GM12873 (cell line): ENCODE measurements at regions not wholly inside any gene's neighbourhood (a gene's known extent, or its start where the extent isn't known, plus 50 kb on each side); places are given as distances from the start of the nearest gene placed in this dataset.

Experiments used
- TF ChIP-seq, protein P1 (sequence below): IDR thresholded peaks from 2 replicates; pipeline ENCODE4 v1.5.1; 2012; ENCODE audit warnings: low read depth, mild to moderate bottlenecking, moderate library complexity, low read length, control low read depth; ENCODE audit not compliant: insufficient read depth; ENCODE audit errors: missing control alignments

DNA sequence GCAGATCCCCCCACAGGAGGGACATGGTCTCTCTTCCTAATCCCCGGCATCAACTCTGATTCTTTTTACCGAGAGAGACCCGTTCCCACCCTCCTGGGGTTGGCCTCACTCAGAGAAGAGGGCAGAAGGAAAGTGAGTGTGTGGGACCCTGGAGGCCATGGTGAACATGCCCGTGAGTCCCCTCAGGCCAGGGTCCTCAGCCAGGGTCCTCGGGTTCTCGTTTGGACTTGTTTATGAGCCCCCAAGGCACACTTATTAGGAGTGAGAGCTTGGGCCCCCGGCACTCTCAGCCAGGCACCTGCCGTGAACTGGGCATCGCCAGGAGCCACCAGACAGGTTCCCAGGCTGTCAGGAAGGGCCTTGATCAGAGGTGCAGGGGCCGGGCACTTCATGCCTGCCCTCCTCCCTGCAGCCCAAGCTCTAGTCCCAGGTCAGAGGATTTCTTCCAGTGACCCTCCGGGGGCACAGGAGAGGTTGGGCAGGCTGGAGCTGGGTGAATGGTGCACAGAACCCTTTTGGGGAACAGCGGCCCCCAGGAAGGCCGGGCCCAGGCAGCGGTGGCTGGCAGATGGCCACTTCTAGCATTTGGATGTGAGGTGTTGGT is 122.6 kb downstream of the CRYAA start:
- TF ChIP-seq, protein P1, sequence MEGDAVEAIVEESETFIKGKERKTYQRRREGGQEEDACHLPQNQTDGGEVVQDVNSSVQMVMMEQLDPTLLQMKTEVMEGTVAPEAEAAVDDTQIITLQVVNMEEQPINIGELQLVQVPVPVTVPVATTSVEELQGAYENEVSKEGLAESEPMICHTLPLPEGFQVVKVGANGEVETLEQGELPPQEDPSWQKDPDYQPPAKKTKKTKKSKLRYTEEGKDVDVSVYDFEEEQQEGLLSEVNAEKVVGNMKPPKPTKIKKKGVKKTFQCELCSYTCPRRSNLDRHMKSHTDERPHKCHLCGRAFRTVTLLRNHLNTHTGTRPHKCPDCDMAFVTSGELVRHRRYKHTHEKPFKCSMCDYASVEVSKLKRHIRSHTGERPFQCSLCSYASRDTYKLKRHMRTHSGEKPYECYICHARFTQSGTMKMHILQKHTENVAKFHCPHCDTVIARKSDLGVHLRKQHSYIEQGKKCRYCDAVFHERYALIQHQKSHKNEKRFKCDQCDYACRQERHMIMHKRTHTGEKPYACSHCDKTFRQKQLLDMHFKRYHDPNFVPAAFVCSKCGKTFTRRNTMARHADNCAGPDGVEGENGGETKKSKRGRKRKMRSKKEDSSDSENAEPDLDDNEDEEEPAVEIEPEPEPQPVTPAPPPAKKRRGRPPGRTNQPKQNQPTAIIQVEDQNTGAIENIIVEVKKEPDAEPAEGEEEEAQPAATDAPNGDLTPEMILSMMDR, result no peak

DNA sequence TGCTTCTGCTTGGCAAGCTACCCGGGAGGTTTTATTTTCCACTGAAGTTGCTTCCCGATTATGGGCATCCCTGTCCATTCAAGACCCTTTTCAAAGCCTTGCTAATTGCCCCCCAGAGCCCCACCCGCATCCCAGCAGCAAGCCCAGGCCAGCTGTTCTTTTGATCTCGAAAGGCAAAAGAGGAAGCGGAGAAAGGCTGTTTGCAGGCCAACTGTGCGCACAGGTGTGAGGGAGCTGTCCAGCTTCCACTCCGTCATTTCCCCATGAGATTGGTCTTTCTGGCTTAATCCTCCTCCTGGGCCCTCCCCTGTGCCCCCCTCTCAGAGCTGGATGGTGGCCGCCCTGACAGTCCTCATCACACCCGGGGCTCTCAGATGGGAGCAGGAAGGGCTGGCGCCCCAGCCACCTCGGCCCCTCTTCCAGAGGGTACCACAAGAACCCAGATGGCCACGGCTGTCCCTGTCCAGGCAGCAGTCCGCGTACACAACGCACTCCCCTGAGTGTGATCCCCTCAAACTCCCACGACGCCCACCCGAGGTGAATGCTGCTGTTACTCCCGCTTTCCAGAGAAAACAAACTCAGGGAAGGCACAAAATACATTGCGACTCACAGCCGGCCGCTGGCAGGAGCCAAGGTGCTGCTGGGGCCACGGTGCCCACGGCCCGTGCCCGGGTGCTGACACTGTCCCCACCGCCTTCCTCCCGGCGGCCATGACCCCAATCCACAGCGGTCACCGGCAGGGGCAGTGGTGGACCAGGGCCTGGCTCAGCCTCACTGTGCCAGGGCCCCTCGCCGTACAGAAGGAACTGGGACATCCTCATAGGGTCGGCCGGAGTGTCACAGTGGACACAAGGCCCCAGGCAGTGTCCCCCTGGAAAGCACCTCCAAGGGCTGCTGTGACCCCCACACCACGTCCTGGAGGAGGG is 121.9 kb downstream of the CRYAA start:
- TF ChIP-seq, protein P1, result no peak

DNA sequence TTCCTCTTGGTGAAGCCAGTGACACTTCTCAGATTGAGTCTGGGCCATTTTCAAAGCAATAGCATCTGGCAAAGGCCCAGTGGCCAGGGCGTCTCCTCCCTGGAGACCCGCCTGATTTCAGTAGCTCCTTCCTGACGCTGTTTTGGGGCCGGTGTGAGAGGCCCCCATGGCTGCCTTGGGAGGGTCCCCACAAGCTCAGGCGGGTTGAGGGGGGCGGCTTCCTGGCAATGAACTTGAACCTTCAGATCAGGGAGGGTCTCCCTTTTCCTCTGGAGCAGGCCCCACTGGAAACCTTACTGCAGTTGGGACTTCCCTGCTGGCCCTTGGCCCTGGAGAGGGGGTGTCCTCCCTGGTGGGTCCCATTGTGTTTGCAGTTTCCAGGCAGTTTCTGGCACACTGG is 121.2 kb downstream of the CRYAA start:
- TF ChIP-seq, protein P1, result no peak

DNA sequence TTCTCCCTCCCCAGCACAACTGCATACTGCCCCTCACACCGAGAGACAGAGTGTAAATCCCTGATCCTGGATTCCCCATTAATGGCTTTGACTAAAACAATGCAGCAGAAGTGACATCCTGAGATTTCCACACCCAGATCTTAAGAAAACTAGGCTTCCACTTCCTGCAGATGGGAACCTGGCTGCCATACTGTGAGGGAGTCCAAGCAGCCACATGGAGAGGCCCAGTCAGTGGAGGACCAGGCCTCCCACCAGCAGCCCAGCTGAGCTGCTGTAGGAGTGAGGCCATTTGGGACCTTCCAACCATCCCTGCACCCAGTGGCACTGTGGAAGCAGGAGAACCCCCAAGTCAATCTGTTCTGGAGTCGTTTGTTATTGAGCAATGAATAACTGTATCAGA is 120.6 kb downstream of the CRYAA start:
- TF ChIP-seq, protein P1, result no peak

DNA sequence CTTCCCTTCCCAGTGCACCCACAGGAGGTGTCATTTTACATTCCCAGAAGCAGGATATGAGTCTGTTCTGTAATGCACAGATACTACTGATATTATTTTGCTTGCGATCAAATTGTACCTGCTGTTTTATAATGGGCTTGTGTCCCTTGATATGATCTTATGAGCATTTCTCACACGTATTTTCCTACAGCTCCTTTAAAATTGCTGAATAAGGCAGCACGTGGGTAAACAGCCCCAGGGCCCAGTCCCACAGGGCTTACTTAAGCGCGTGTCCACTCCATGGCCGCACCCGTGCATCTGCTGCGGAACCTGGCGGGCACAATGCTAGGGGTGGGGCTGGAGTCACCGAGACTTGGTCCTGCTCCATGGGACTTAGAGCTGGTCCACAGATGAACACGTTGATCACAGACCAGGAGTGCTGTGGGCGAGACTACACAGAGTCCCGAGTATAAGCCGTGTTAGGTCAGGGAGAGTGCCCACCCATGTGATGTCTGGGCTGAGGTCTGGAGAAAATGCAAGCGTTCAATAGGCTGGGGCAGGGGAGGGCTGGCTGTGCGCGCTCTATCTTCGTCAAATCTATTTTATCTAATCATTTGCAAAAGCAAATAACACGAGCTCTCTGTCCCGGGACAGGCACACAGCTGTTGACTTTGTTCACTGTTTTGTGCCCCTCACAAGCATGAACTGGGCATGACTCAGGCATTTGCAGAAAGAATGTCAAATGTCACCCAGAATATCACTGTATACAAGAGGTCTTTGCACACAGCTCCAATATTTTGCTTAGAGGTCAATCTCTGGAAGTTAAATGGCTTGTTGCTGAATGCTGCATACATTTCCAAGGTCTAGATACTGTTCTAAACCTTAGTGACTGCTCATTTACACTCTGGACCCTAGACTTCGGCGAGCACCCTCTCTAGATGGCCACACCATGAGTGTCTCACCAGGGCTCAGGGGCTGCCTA is 119.3 kb downstream of the CRYAA start:
- TF ChIP-seq, protein P1, result no peak

DNA sequence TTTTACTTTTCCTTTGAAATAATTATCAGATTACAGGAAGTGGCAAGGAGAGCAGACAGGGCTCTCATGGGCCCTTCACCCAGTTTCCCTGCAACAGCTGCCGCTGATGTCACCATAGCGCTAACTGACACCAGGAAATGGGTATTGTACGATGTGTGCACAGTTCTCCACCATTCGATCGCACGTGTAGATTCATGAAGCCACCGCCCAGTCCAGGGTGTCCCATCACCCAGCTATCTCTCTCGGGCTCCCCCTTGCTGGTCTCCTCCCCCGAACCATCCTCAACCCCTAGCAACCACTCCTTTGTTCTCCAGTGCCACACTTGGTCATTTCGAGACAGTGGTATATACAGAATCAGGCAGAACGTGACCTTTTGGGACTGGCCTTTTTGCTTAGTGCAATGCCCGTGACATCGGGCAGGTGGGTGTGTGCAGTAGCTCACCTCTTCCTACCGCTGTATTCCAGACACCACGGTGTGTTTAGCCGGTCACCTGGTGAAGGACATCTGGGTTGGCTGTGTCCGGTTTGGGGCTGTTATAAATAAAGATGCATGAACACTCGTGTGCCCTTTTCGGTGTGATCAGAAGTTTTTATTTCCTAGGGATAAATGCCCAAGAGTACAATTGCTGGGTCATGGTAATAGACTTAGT is 118.4 kb downstream of the CRYAA start:
- TF ChIP-seq, protein P1, result no peak
